Astrocyte of the cerebellum (primary cell): ENCODE measurements at regions not wholly inside any gene's neighbourhood (a gene's known extent, or its start where the extent isn't known, plus 50 kb on each side); places are given as distances from the start of the nearest gene placed in this dataset.

Source experiments
- DNase-seq: peaks from one replicate; pipeline ENCODE4 v3.0.0-alpha.2; 2011; ENCODE audit warnings: low read depth
- H3K4me3 ChIP-seq: 2 replicates; pipeline ENCODE4 v1.5.1; 2011; ENCODE audit warnings: mild to moderate bottlenecking, low read depth, low read length, moderate library complexity
- CTCF ChIP-seq: IDR thresholded peaks from 2 replicates; pipeline ENCODE4 v1.5.1; 2012; ENCODE audit warnings: low read length, low read depth, moderate library complexity, mild to moderate bottlenecking; ENCODE audit errors: missing control alignments
- in situ Hi-C: cut with HindIII; loops from 2 replicates; pipeline ENCODE4 v1.10.0; 2017; ENCODE audit warnings: low sequenced_read_pairs

GRCh38 chr16:22968931-22969330, 155.0 kb downstream of the HS3ST2 start:
- no peak for TF ChIP-seq CTCF
- DNase-seq = no peak
- in situ Hi-C loops = no loop called here
- H3K4me3 ChIP-seq = no peak overlapping the region

GRCh38 chr16:22967521-22968095, 153.6 kb downstream of the HS3ST2 start:
- no peak for DNase-seq
- no peak for TF ChIP-seq CTCF
- no peak overlapping the region for H3K4me3 ChIP-seq
- in situ Hi-C loops = no loop called here
